ENCODE measurements at regions not wholly inside any gene's neighbourhood (a gene's known extent, or its start where the extent isn't known, plus 50 kb on each side); places are given as distances from the start of the nearest gene placed in this dataset.

- Histone ChIP-seq H3K36me3 (ENCODE audit: insufficient read depth, insufficient read length, low read length) (no peaks in the 10 kb centered on the region), H3K9ac (ENCODE audit: insufficient read length, low read depth) (no peak overlapping the region), H3K4me1 (ENCODE audit: insufficient read depth, insufficient read length) (no peaks in the 10 kb centered on the region), H3K9me3 (ENCODE audit: insufficient read depth, low read length) (no peaks in the 10 kb centered on the region), H3K27me3 (ENCODE audit: insufficient read depth, insufficient read length) (no peaks in the 10 kb centered on the region), H3K4me3 (ENCODE audit: insufficient read length, low read depth) (no peak overlapping the region)
- DNase-seq (ENCODE audit: low read depth, low spot score), result no peak
- TF ChIP-seq ZNF274 (IDR thresholded peaks at IDR 0.05; ENCODE audit: low read depth, low read length) (no peak), SUZ12 (IDR thresholded peaks at IDR 0.05; ENCODE audit: extremely low read depth, insufficient read depth, insufficient read length) (no peak), YY1 (IDR thresholded peaks at IDR 0.05; ENCODE audit: insufficient read depth, insufficient read length) (no peak)
These were observed 1083.3 kb upstream of the GYPC start for GRCh38 chr2:125572660-125573059.

DNA sequence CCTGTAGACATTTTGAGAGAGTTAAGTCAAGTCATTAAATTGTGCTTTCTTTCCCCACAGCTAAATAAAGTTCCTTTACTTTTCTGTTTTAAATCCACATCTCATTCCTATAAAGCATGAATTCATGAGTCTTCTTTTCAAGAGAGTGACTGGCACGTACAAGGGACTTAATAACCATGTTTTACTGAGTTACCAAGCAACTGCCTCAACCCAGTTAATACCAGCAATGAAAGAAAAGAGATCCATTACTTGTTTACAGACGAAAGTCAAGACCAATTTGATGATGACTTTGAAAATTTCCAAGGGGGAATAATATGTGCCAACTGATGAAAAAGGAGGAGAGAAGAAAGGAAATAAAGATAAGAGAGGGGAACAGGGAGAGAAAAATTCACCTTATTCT lies 1082.5 kb upstream of the GYPC start:
- no peaks in the 10 kb centered on the region for H3K4me1 ChIP-seq (ENCODE audit: insufficient read depth, insufficient read length)

GRCh38 chr2:125576558-125576957 lies 1079.4 kb upstream of the GYPC start:
- no peak for DNase-seq (ENCODE audit: low read depth, low spot score)
- no peaks in the 10 kb centered on the region for H3K27me3 ChIP-seq (ENCODE audit: insufficient read depth, insufficient read length)
- H3K9me3 ChIP-seq (ENCODE audit: insufficient read depth, low read length), result no peaks in the 10 kb centered on the region
- no peaks in the 10 kb centered on the region for H3K4me1 ChIP-seq (ENCODE audit: insufficient read depth, insufficient read length)
- TF ChIP-seq YY1 (IDR thresholded peaks at IDR 0.05; ENCODE audit: insufficient read depth, insufficient read length), result no peak
- no peak for TF ChIP-seq SUZ12 (IDR thresholded peaks at IDR 0.05; ENCODE audit: extremely low read depth, insufficient read depth, insufficient read length)
- TF ChIP-seq ZNF274 (IDR thresholded peaks at IDR 0.05; ENCODE audit: low read depth, low read length), result no peak
- no peak overlapping the region for H3K4me3 ChIP-seq (ENCODE audit: insufficient read length, low read depth)
- H3K36me3 ChIP-seq (ENCODE audit: insufficient read depth, insufficient read length, low read length), result no peaks in the 10 kb centered on the region
- no peak overlapping the region for H3K9ac ChIP-seq (ENCODE audit: insufficient read length, low read depth)

More for the DNA sequence above, 1082.5 kb upstream of the GYPC start:
- H3K4me3 ChIP-seq (ENCODE audit: insufficient read length, low read depth), result no peak overlapping the region
- TF ChIP-seq SUZ12 (IDR thresholded peaks at IDR 0.05; ENCODE audit: extremely low read depth, insufficient read depth, insufficient read length), result no peak
- no peak for TF ChIP-seq YY1 (IDR thresholded peaks at IDR 0.05; ENCODE audit: insufficient read depth, insufficient read length)
- TF ChIP-seq ZNF274 (IDR thresholded peaks at IDR 0.05; ENCODE audit: low read depth, low read length), result no peak
- no peaks in the 10 kb centered on the region for H3K27me3 ChIP-seq (ENCODE audit: insufficient read depth, insufficient read length)
- H3K9ac ChIP-seq (ENCODE audit: insufficient read length, low read depth), result no peak overlapping the region
- no peak for DNase-seq (ENCODE audit: low read depth, low spot score)
- no peaks in the 10 kb centered on the region for H3K9me3 ChIP-seq (ENCODE audit: insufficient read depth, low read length)
- H3K36me3 ChIP-seq (ENCODE audit: insufficient read depth, insufficient read length, low read length), result no peaks in the 10 kb centered on the region

DNA sequence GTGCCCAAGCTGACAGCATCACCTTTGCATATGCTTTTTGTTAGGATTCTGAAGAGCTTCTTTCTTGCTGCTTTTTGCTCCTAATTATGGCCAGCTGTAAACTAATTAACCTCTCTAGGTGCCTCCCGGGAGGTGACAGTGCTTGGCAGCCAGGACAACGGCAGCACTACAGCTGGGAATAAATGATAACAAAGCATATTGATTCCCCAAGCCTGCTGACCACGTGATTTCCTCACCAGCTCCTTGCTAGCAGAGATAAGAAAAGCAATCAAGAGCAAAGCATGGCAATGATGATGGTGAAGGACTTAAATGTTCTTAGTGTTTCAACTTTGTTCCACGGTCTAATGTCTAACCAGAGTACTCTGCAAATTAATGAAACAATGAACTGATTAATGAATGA lies 1074.4 kb upstream of the GYPC start:
- Histone ChIP-seq H3K4me1 (ENCODE audit: insufficient read depth, insufficient read length) (no peaks in the 10 kb centered on the region), H3K27me3 (ENCODE audit: insufficient read depth, insufficient read length) (no peaks in the 10 kb centered on the region), H3K9ac (ENCODE audit: insufficient read length, low read depth) (no peak overlapping the region), H3K36me3 (ENCODE audit: insufficient read depth, insufficient read length, low read length) (no peaks in the 10 kb centered on the region), H3K4me3 (ENCODE audit: insufficient read length, low read depth) (no peak overlapping the region), H3K9me3 (ENCODE audit: insufficient read depth, low read length) (no peaks in the 10 kb centered on the region)
- DNase-seq (ENCODE audit: low read depth, low spot score), result no peak
- TF ChIP-seq SUZ12 (IDR thresholded peaks at IDR 0.05; ENCODE audit: extremely low read depth, insufficient read depth, insufficient read length) (no peak), ZNF274 (IDR thresholded peaks at IDR 0.05; ENCODE audit: low read depth, low read length) (no peak), YY1 (IDR thresholded peaks at IDR 0.05; ENCODE audit: insufficient read depth, insufficient read length) (no peak)

DNA sequence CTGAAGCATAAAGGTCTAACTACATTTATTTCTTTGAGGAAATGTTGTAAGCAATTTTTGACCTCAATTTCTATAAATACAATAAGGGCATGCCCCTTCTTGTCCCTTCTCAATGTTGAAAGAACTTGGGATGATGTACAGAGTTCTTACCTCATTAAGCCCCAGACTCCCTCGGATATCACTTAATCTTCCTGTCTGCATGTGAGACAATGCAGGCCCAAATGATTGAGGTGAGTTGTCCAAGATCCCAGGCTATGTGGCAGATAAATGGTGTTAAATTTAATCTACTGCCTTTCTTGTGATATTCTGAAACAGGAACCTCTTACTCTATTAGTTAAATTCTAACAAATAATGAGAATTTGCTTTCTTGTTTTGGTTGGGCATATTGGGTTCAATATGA lies 1073.4 kb upstream of the GYPC start:
- Histone ChIP-seq H3K4me1 (ENCODE audit: insufficient read depth, insufficient read length) (no peaks in the 10 kb centered on the region), H3K9ac (ENCODE audit: insufficient read length, low read depth) (no peak overlapping the region), H3K27me3 (ENCODE audit: insufficient read depth, insufficient read length) (no peaks in the 10 kb centered on the region), H3K36me3 (ENCODE audit: insufficient read depth, insufficient read length, low read length) (no peaks in the 10 kb centered on the region), H3K9me3 (ENCODE audit: insufficient read depth, low read length) (no peaks in the 10 kb centered on the region), H3K4me3 (ENCODE audit: insufficient read length, low read depth) (no peak overlapping the region)
- no peak for DNase-seq (ENCODE audit: low read depth, low spot score)
- TF ChIP-seq YY1 (IDR thresholded peaks at IDR 0.05; ENCODE audit: insufficient read depth, insufficient read length), result no peak
- no peak for TF ChIP-seq ZNF274 (IDR thresholded peaks at IDR 0.05; ENCODE audit: low read depth, low read length)
- TF ChIP-seq SUZ12 (IDR thresholded peaks at IDR 0.05; ENCODE audit: extremely low read depth, insufficient read depth, insufficient read length), result no peak

- H3K4me3 ChIP-seq (ENCODE audit: insufficient read length, low read depth), result no peak overlapping the region
- no peaks in the 10 kb centered on the region for H3K9me3 ChIP-seq (ENCODE audit: insufficient read depth, low read length)
- TF ChIP-seq ZNF274 (IDR thresholded peaks at IDR 0.05; ENCODE audit: low read depth, low read length) (no peak), YY1 (IDR thresholded peaks at IDR 0.05; ENCODE audit: insufficient read depth, insufficient read length) (no peak), SUZ12 (IDR thresholded peaks at IDR 0.05; ENCODE audit: extremely low read depth, insufficient read depth, insufficient read length) (no peak)
- H3K27me3 ChIP-seq (ENCODE audit: insufficient read depth, insufficient read length), result no peaks in the 10 kb centered on the region
- no peak overlapping the region for H3K9ac ChIP-seq (ENCODE audit: insufficient read length, low read depth)
- H3K36me3 ChIP-seq (ENCODE audit: insufficient read depth, insufficient read length, low read length), result no peaks in the 10 kb centered on the region
- no peaks in the 10 kb centered on the region for H3K4me1 ChIP-seq (ENCODE audit: insufficient read depth, insufficient read length)
- no peak for DNase-seq (ENCODE audit: low read depth, low spot score)
These were observed 1071.2 kb upstream of the GYPC start for GRCh38 chr2:125584732-125585131.

GRCh38 chr2:125588780-125589179 lies 1067.2 kb upstream of the GYPC start:
- Histone ChIP-seq H3K27me3 (ENCODE audit: insufficient read depth, insufficient read length) (no peaks in the 10 kb centered on the region), H3K4me3 (ENCODE audit: insufficient read length, low read depth) (no peak overlapping the region), H3K9me3 (ENCODE audit: insufficient read depth, low read length) (peaks cover 3% of the 10 kb centered on the region; the same call in 1 of the 2 replicates), H3K9ac (ENCODE audit: insufficient read length, low read depth) (no peak overlapping the region), H3K36me3 (ENCODE audit: insufficient read depth, insufficient read length, low read length) (no peaks in the 10 kb centered on the region), H3K4me1 (ENCODE audit: insufficient read depth, insufficient read length) (peaks cover 3% of the 10 kb centered on the region)
- no peak for TF ChIP-seq SUZ12 (IDR thresholded peaks at IDR 0.05; ENCODE audit: extremely low read depth, insufficient read depth, insufficient read length)
- no peak for TF ChIP-seq ZNF274 (IDR thresholded peaks at IDR 0.05; ENCODE audit: low read depth, low read length)
- no peak for TF ChIP-seq YY1 (IDR thresholded peaks at IDR 0.05; ENCODE audit: insufficient read depth, insufficient read length)
- DNase-seq (ENCODE audit: low read depth, low spot score), result no peak
